Fibroblast of pulmonary artery (primary cell): ENCODE measurements at regions not wholly inside any gene's neighbourhood (a gene's known extent, or its start where the extent isn't known, plus 50 kb on each side); places are given as distances from the start of the nearest gene placed in this dataset.
"Not testable (repeated sequence)": the region's sequence is repeated elsewhere in the genome, so short reads cannot be mapped to it uniquely, and the experiment has no call there.

ENCODE experiments used
- DNase-seq: peaks from one replicate; pipeline ENCODE4 v3.0.0-alpha.2; 2010; ENCODE audit warnings: low read depth
- H3K4me3 ChIP-seq: replicated peaks from 2 replicates; pipeline ENCODE4 v1.5.1; 2011; ENCODE audit warnings: low read depth, mild to moderate bottlenecking, control low read depth, low read length, moderate library complexity
- CTCF ChIP-seq: IDR thresholded peaks from 2 replicates; pipeline ENCODE4 v1.5.1; 2011; ENCODE audit warnings: mild to moderate bottlenecking, control low read depth, low read length, inconsistent platforms; ENCODE audit errors: missing control alignments

- TF ChIP-seq CTCF: no peak
- H3K4me3 ChIP-seq: no peak overlapping the region
- DNase-seq: no peak
Measured at GRCh38 chr2:59770651-59771050, 782.8 kb downstream of the BCL11A start.

- no peak overlapping the region for H3K4me3 ChIP-seq
- TF ChIP-seq CTCF: no peak
- DNase-seq: no peak
Measured at GRCh38 chr2:59761966-59762365, 791.5 kb downstream of the BCL11A start.

- H3K4me3 ChIP-seq: no peak overlapping the region
- no peak for DNase-seq
- no peak for TF ChIP-seq CTCF
Measured at GRCh38 chr2:59756150-59756549, 797.3 kb downstream of the BCL11A start.

- no peak for TF ChIP-seq CTCF
- no peak for DNase-seq
- no peak overlapping the region for H3K4me3 ChIP-seq
Measured at GRCh38 chr2:59754011-59754735, 799.3 kb downstream of the BCL11A start.

GRCh38 chr2:59752512-59752911 is 800.9 kb downstream of the BCL11A start:
- no peak for TF ChIP-seq CTCF
- DNase-seq: no peak
- no peak overlapping the region for H3K4me3 ChIP-seq

GRCh38 chr2:59752071-59752470 is 801.4 kb downstream of the BCL11A start:
- no peak for TF ChIP-seq CTCF
- no peak for DNase-seq
- H3K4me3 ChIP-seq: no peak overlapping the region

GRCh38 chr2:59751214-59751613 is 802.2 kb downstream of the BCL11A start:
- DNase-seq, H3K4me3 ChIP-seq: not testable (repeated sequence)

- TF ChIP-seq CTCF: no peak
- no peak overlapping the region for H3K4me3 ChIP-seq
- DNase-seq: no peak
Measured at GRCh38 chr2:59746291-59746690, 807.2 kb downstream of the BCL11A start.
